GM23338 (cell line): ENCODE measurements at regions not wholly inside any gene's neighbourhood (a gene's known extent, or its start where the extent isn't known, plus 50 kb on each side); places are given as distances from the start of the nearest gene placed in this dataset.
A peak's percentile ranks its signal among the peaks of the same experiment; 100 is the strongest.

Experiments used
- CREB1 ChIP-seq: fragments of 250-450 bp; sonication (Bioruptor Pico); IDR thresholded peaks from 2 replicates; pipeline ENCODE4 v1.5.0; 2020; ENCODE audit warnings: low read depth, mild to moderate bottlenecking, moderate library complexity
- CTCF ChIP-seq, 2 experiments: fragments of 200-600 bp in 1 of 2; sonication (generic) in 1 of 2; conservative IDR thresholded peaks; 2 replicates each; pipeline versions ENCODE4 v1.5.1 to v1.6.1; 2016 to 2017; ENCODE audit warnings: antibody characterized with exemption in 2 of 2, low read depth in 2 of 2, mild to moderate bottlenecking in 2 of 2, moderate library complexity in 1 of 2
- ETS1 ChIP-seq: IDR thresholded peaks from 2 replicates; pipeline ENCODE4 v1.6.1; 2016; ENCODE audit warnings: antibody characterized with exemption
- EZH2 ChIP-seq: fragments of 200-600 bp; sonication (generic); IDR thresholded peaks from one replicate; pipeline ENCODE4 v1.8.0; 2017; ENCODE audit warnings: antibody characterized with exemption, mild to moderate bottlenecking, low read depth; ENCODE audit not compliant: unreplicated experiment
- EZH2phosphoT487 ChIP-seq: fragments of 200-600 bp; sonication (generic); IDR thresholded peaks from one replicate; pipeline ENCODE4 v1.8.1; 2018; ENCODE audit warnings: antibody characterized with exemption; ENCODE audit not compliant: unreplicated experiment
- JUNB ChIP-seq: IDR thresholded peaks from one replicate; pipeline ENCODE4 v1.6.1; 2016; ENCODE audit warnings: antibody characterized with exemption; ENCODE audit not compliant: unreplicated experiment
- NANOG ChIP-seq: IDR thresholded peaks from 2 replicates; pipeline ENCODE4 v1.6.1; 2016; ENCODE audit warnings: antibody characterized with exemption, borderline replicate concordance
- POLR2AphosphoS5 ChIP-seq: IDR thresholded peaks from 2 replicates; pipeline ENCODE4 v1.6.1; 2016; ENCODE audit warnings: antibody characterized with exemption, low read depth
- REST ChIP-seq: IDR thresholded peaks from one replicate; pipeline ENCODE4 v1.6.1; 2018; ENCODE audit warnings: antibody characterized with exemption; ENCODE audit not compliant: unreplicated experiment
- STAT1 ChIP-seq: IDR thresholded peaks from one replicate; pipeline ENCODE4 v1.6.1; 2016; ENCODE audit warnings: antibody characterized with exemption; ENCODE audit not compliant: unreplicated experiment
- ZNF114 ChIP-seq: fragments of 250-450 bp; sonication (Bioruptor Pico); IDR thresholded peaks from 2 replicates; pipeline ENCODE4 v1.5.0; 2020; ENCODE audit warnings: mild to moderate bottlenecking, moderate library complexity
- ZNF331 ChIP-seq: fragments of 250-450 bp; sonication (Bioruptor Pico); IDR thresholded peaks from 2 replicates; pipeline ENCODE4 v1.5.0; 2020; ENCODE audit warnings: low read depth, mild to moderate bottlenecking, moderate library complexity
- ZNF462 ChIP-seq: fragments of 250-450 bp; sonication (Bioruptor Pico); IDR thresholded peaks from 2 replicates; pipeline ENCODE4 v1.5.0; 2020; ENCODE audit warnings: mild to moderate bottlenecking, moderate library complexity

- TF ChIP-seq CTCF (conservative IDR thresholded peaks at IDR 0.05; ENCODE audit: low read depth in 2 of 2), result peak in 1 of 2 experiments; percentile 18; a peak in 1 of 4 replicates
- no peak for TF ChIP-seq REST
- no peak for TF ChIP-seq POLR2AphosphoS5
- no peak for TF ChIP-seq EZH2
- TF ChIP-seq ZNF114 (CRISPR knock-in tag), result no peak
- TF ChIP-seq EZH2phosphoT487, result no peak
- no peak for TF ChIP-seq STAT1
- no peak for TF ChIP-seq ETS1
- no peak for TF ChIP-seq NANOG
- TF ChIP-seq JUNB, result no peak
- no peak for TF ChIP-seq ZNF331 (CRISPR knock-in tag)
- no peak for TF ChIP-seq CREB1 (CRISPR knock-in tag)
- no peak for TF ChIP-seq ZNF462 (CRISPR knock-in tag)
Observed at GRCh38 chr17:77572065-77572601, 386.4 kb upstream of the TNRC6C start.
